Stimulated activated CD4-positive, alpha-beta T cell treated with anti-CD3 and anti-CD28 coated beads, Interleukin-4, amount 100 ng/mL, for 1 hour (primary cell): ENCODE measurements at regions not wholly inside any gene's neighbourhood (a gene's known extent, or its start where the extent isn't known, plus 50 kb on each side); places are given as distances from the start of the nearest gene placed in this dataset.
"Not testable (repeated sequence)": the region's sequence is repeated elsewhere in the genome, so short reads cannot be mapped to it uniquely, and the experiment has no call there.

Experiments
- DNase-seq: peaks from one replicate; pipeline ENCODE4 v3.0.0-alpha.2; 2020

GRCh38 chr12:131428091-131428685 is 282.7 kb upstream of the SFSWAP start:
- no peak for DNase-seq

- not testable (repeated sequence) for DNase-seq
Measured at GRCh38 chr12:131429221-131429620, 281.7 kb upstream of the SFSWAP start.

- DNase-seq = not testable (repeated sequence)
Measured at GRCh38 chr12:131429697-131430096, 281.2 kb upstream of the SFSWAP start.

GRCh38 chr12:131430158-131430742 is 280.6 kb upstream of the SFSWAP start:
- DNase-seq = no peak

- not testable (repeated sequence) for DNase-seq
Measured at GRCh38 chr12:131431126-131431655, 279.7 kb upstream of the SFSWAP start.

GRCh38 chr12:131432532-131433260 is 278.2 kb upstream of the SFSWAP start:
- DNase-seq = no peak

GRCh38 chr12:131434208-131435125 is 276.4 kb upstream of the SFSWAP start:
- no peak for DNase-seq

GRCh38 chr12:131436922-131437705 is 273.8 kb upstream of the SFSWAP start:
- DNase-seq = no peak

GRCh38 chr12:131437706-131438492 is 273.0 kb upstream of the SFSWAP start:
- no peak for DNase-seq

- DNase-seq = not testable (repeated sequence)
Measured at GRCh38 chr12:131438493-131438835, 272.4 kb upstream of the SFSWAP start.

- DNase-seq = no peak
Measured at GRCh38 chr12:131438881-131439280, 272.0 kb upstream of the SFSWAP start.

GRCh38 chr12:131439752-131440151 is 271.1 kb upstream of the SFSWAP start:
- not testable (repeated sequence) for DNase-seq

- DNase-seq = not testable (repeated sequence)
Measured at GRCh38 chr12:131440209-131441059, 270.5 kb upstream of the SFSWAP start.

- no peak for DNase-seq
Measured at GRCh38 chr12:131441060-131441396, 269.9 kb upstream of the SFSWAP start.

- no peak for DNase-seq
Measured at GRCh38 chr12:131441638-131442336, 269.1 kb upstream of the SFSWAP start.

- no peak for DNase-seq
Measured at GRCh38 chr12:131442337-131442918, 268.5 kb upstream of the SFSWAP start.

- no peak for DNase-seq
Measured at GRCh38 chr12:131443019-131444000, 267.6 kb upstream of the SFSWAP start.
